NT2/D1 (cell line): ENCODE measurements at regions not wholly inside any gene's neighbourhood (a gene's known extent, or its start where the extent isn't known, plus 50 kb on each side); places are given as distances from the start of the nearest gene placed in this dataset.

Experiments
- YY1 ChIP-seq: IDR thresholded peaks from 2 replicates; pipeline ENCODE4 v1.6.1; 2011; ENCODE audit not compliant: insufficient read length, insufficient read depth
- ZNF274 ChIP-seq: IDR thresholded peaks from 2 replicates; pipeline ENCODE4 v1.6.1; 2011; ENCODE audit warnings: mild to moderate bottlenecking, low read depth, low read length

GRCh38 chr10:89942217-89942616 is 240.8 kb downstream of the KIF20B start:
- TF ChIP-seq YY1, result no peak
- TF ChIP-seq ZNF274, result no peak
